ENCODE measurements at regions not wholly inside any gene's neighbourhood (a gene's known extent, or its start where the extent isn't known, plus 50 kb on each side); places are given as distances from the start of the nearest gene placed in this dataset.

DNA sequence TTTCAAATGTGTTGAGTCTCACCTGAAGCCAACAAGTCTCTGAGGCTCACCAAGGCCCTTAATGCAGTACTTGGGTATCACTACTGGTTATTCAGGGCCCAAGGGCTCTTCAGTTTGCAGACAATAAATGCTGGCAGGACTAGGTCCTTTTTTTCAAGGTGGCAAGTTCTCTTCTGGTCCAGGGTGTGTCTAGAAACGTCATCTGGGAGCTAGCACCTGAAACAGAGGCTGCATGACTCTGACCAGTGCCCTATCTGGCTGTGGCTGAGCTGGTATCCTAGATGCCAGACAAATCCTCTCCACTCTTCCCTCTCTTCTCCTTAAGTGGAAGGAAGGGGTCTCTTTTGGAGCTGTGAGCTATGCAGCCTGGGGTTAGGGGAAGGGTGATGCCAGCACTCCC lies 276.8 kb downstream of the PYDC2 start:
- TF ChIP-seq, protein P1, sequence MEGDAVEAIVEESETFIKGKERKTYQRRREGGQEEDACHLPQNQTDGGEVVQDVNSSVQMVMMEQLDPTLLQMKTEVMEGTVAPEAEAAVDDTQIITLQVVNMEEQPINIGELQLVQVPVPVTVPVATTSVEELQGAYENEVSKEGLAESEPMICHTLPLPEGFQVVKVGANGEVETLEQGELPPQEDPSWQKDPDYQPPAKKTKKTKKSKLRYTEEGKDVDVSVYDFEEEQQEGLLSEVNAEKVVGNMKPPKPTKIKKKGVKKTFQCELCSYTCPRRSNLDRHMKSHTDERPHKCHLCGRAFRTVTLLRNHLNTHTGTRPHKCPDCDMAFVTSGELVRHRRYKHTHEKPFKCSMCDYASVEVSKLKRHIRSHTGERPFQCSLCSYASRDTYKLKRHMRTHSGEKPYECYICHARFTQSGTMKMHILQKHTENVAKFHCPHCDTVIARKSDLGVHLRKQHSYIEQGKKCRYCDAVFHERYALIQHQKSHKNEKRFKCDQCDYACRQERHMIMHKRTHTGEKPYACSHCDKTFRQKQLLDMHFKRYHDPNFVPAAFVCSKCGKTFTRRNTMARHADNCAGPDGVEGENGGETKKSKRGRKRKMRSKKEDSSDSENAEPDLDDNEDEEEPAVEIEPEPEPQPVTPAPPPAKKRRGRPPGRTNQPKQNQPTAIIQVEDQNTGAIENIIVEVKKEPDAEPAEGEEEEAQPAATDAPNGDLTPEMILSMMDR (IDR thresholded peaks at IDR 0.05): no peak
- TF ChIP-seq POLR2AphosphoS5 (IDR thresholded peaks at IDR 0.05) (no peak), POLR2A (IDR thresholded peaks at IDR 0.05) (no peak), EP300 (IDR thresholded peaks at IDR 0.05; ENCODE audit: low read depth) (no peak)

All from transverse colon (tissue), 4 donors.